DOHH2 (cell line): ENCODE measurements at regions not wholly inside any gene's neighbourhood (a gene's known extent, or its start where the extent isn't known, plus 50 kb on each side); places are given as distances from the start of the nearest gene placed in this dataset.

ENCODE experiments used
- H3F3A ChIP-seq: fragments of 200-600 bp; sonication (generic), shearing (Covaris generic); 2 replicates; pipeline ENCODE4 v1.6.0; 2016; ENCODE audit warnings: antibody characterized with exemption, mild to moderate bottlenecking; ENCODE audit not compliant: control insufficient read depth, insufficient read depth
- H3K27ac ChIP-seq: fragments of 200-600 bp; sonication (generic); 2 replicates; pipeline ENCODE4 v1.5.1; 2014; ENCODE audit warnings: low read depth, mild to moderate bottlenecking, low read length, moderate library complexity
- H3K27me3 ChIP-seq: fragments of 200-600 bp; sonication (generic); 2 replicates; pipeline ENCODE4 v1.6.1; 2014; ENCODE audit warnings: mild to moderate bottlenecking, low read length, mixed read lengths; ENCODE audit not compliant: control insufficient read depth
- H3K36me3 ChIP-seq: fragments of 200-600 bp; sonication (generic); 2 replicates; pipeline ENCODE4 v1.6.1; 2014; ENCODE audit warnings: mild to moderate bottlenecking, low read length, moderate library complexity, mixed read lengths; ENCODE audit not compliant: control insufficient read depth
- H3K4me1 ChIP-seq: fragments of 200-600 bp; sonication (generic); 2 replicates; pipeline ENCODE4 v1.6.1; 2014; ENCODE audit warnings: mild to moderate bottlenecking, low read length, mixed read lengths; ENCODE audit not compliant: control insufficient read depth
- H3K4me2 ChIP-seq: fragments of 200-600 bp; sonication (generic); 2 replicates; pipeline ENCODE4 v1.6.0; 2014; ENCODE audit warnings: mild to moderate bottlenecking, low read length, moderate library complexity
- H3K4me3 ChIP-seq: fragments of 200-600 bp; sonication (generic); 2 replicates; pipeline ENCODE4 v1.5.1; 2014; ENCODE audit warnings: mild to moderate bottlenecking, low read length, mixed read lengths
- H3K79me2 ChIP-seq: fragments of 200-600 bp; sonication (generic); 2 replicates; pipeline ENCODE4 v1.6.1; 2014; ENCODE audit warnings: mild to moderate bottlenecking, low read length, mixed read lengths; ENCODE audit not compliant: control insufficient read depth
- H3K9me2 ChIP-seq: fragments of 200-600 bp; sonication (generic); replicated peaks from 2 replicates; pipeline ENCODE4 v1.6.1; 2014; ENCODE audit warnings: mild to moderate bottlenecking, low read length, mixed read lengths; ENCODE audit not compliant: control insufficient read depth
- H3K9me3 ChIP-seq: fragments of 200-600 bp; sonication (generic); 2 replicates; pipeline ENCODE4 v1.6.1; 2014; ENCODE audit warnings: antibody characterized with exemption, low read length, mixed read lengths; ENCODE audit not compliant: control insufficient read depth, insufficient read depth
- H4K20me1 ChIP-seq: fragments of 200-600 bp; sonication (generic); 2 replicates; pipeline ENCODE4 v1.6.0; 2014; ENCODE audit warnings: low read depth, mild to moderate bottlenecking, antibody characterized with exemption, low read length, moderate library complexity; ENCODE audit not compliant: control insufficient read depth, insufficient read depth
- EZH2phosphoT487 ChIP-seq: fragments of 200-600 bp; sonication (generic); IDR thresholded peaks from 2 replicates; pipeline ENCODE4 v1.6.1; 2017; ENCODE audit warnings: borderline replicate concordance, mild to moderate bottlenecking, antibody characterized with exemption, low read length, moderate library complexity, mixed read lengths
- TF ChIP-seq, protein P1 (sequence below): fragments of 200-600 bp; sonication (generic); IDR thresholded peaks from one replicate; pipeline ENCODE4 v1.5.1; 2014; ENCODE audit warnings: antibody characterized with exemption, mild to moderate bottlenecking, low read depth, low read length; ENCODE audit not compliant: poor library complexity, severe bottlenecking

DNA sequence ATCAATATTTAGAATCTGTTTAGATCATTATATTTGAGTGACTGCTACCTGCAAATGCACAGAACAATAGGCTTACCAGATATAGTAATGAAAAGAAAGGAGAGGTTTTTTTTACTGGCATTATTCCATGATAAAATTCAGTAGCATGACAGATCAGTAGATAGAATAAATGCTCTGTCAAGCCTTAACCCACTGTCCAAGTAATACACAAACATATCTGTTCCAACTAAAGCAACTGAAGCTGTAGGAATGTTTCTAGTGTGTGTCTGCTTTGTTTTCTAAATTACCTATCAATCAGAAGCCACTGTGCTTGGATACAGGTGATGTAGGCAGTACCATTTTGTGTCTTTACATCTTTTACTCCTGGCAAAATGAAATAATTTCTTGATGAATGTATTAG, 604.6 kb downstream of the PCDH7 start:
- Histone ChIP-seq H3K36me3 (no peaks in the 10 kb centered on the region), H3K9me2 (no peaks in the 10 kb centered on the region), H3K79me2 (no peaks in the 10 kb centered on the region), H3K4me3 (no peak overlapping the region), H3K4me2 (no peak overlapping the region), H3F3A (no peaks in the 10 kb centered on the region), H3K27me3 (no peaks in the 10 kb centered on the region), H3K4me1 (no peaks in the 10 kb centered on the region), H3K9me3 (no peaks in the 10 kb centered on the region), H4K20me1 (no peaks in the 10 kb centered on the region), H3K27ac (no peak overlapping the region)
- no peak for TF ChIP-seq EZH2phosphoT487
- TF ChIP-seq, protein P1, sequence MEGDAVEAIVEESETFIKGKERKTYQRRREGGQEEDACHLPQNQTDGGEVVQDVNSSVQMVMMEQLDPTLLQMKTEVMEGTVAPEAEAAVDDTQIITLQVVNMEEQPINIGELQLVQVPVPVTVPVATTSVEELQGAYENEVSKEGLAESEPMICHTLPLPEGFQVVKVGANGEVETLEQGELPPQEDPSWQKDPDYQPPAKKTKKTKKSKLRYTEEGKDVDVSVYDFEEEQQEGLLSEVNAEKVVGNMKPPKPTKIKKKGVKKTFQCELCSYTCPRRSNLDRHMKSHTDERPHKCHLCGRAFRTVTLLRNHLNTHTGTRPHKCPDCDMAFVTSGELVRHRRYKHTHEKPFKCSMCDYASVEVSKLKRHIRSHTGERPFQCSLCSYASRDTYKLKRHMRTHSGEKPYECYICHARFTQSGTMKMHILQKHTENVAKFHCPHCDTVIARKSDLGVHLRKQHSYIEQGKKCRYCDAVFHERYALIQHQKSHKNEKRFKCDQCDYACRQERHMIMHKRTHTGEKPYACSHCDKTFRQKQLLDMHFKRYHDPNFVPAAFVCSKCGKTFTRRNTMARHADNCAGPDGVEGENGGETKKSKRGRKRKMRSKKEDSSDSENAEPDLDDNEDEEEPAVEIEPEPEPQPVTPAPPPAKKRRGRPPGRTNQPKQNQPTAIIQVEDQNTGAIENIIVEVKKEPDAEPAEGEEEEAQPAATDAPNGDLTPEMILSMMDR, result no peak

DNA sequence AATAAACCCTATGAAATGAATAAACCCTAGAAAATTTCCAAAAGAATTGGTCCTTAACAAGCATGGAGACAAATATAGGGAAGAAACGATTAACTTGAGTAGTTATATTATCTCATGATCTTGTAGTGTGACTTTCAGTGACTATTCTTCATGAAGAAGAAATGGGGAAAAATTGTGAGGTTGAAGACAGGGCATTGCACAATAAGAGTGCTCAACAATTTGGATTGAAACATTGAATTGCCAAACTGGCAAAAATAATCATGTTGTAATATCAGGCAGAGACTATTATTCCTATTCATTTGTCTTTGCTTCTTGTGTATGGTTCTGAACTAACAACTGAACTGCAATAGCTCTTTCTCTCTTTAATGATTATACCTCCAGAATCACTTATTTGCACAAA, 605.1 kb downstream of the PCDH7 start:
- Histone ChIP-seq H3K4me2 (no peak overlapping the region), H3F3A (no peaks in the 10 kb centered on the region), H3K27me3 (no peaks in the 10 kb centered on the region), H3K27ac (no peak overlapping the region), H3K36me3 (no peaks in the 10 kb centered on the region), H3K4me3 (no peak overlapping the region), H3K4me1 (no peaks in the 10 kb centered on the region), H3K9me3 (no peaks in the 10 kb centered on the region), H4K20me1 (no peaks in the 10 kb centered on the region), H3K9me2 (no peaks in the 10 kb centered on the region), H3K79me2 (no peaks in the 10 kb centered on the region)
- TF ChIP-seq EZH2phosphoT487, result no peak
- TF ChIP-seq, protein P1, result no peak

DNA sequence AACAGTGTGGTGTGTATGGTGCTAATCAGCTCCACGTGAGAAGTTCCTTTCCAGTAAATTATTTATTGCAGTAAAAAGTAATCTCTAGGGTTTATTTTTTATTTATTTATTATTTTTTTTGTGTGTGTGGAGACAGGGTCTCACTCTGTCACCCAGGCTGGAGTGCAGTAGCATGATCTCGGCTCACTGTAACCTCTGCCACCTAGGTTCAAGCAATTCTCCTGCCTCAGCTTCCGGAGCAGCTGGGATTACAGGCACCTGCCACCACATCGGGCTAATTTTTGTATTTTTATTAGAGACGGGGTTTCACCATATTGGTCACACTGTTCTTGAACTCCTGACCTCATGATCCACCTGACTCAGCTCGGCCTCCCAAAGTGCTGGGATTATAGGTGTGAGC, 606.9 kb downstream of the PCDH7 start:
- Histone ChIP-seq H3K4me2 (no peak overlapping the region), H3K4me3 (no peak overlapping the region), H3F3A (no peaks in the 10 kb centered on the region), H3K79me2 (no peaks in the 10 kb centered on the region), H3K36me3 (no peaks in the 10 kb centered on the region), H4K20me1 (no peaks in the 10 kb centered on the region), H3K9me3 (no peaks in the 10 kb centered on the region), H3K27me3 (no peaks in the 10 kb centered on the region), H3K27ac (no peak overlapping the region), H3K9me2 (no peaks in the 10 kb centered on the region), H3K4me1 (no peaks in the 10 kb centered on the region)
- TF ChIP-seq, protein P1, result no peak
- no peak for TF ChIP-seq EZH2phosphoT487

DNA sequence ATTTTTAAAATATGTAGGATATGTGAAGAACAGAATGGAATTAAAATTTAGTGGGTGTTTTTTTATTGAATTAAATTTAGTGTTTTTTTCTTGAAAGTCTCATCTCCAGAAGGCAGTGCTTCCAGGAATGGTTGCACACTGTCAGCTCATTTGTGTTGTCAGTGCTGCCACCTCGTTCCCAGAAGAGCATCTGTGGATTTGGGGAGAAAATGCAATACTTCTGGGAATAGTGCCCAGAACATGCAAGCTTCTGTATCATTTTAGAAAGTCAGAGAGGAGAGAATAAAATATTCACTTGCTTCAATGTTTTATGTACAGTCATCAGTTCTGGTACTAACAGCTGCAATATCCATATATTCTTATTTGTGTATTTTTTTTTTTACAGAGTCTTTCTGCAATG, 608.8 kb downstream of the PCDH7 start:
- TF ChIP-seq EZH2phosphoT487, result no peak
- TF ChIP-seq, protein P1, result no peak
- Histone ChIP-seq H3K79me2 (no peaks in the 10 kb centered on the region), H3K27me3 (no peaks in the 10 kb centered on the region), H4K20me1 (no peaks in the 10 kb centered on the region), H3K27ac (no peak overlapping the region), H3K36me3 (no peaks in the 10 kb centered on the region), H3K4me1 (no peaks in the 10 kb centered on the region), H3K9me2 (no peaks in the 10 kb centered on the region), H3K9me3 (no peaks in the 10 kb centered on the region), H3K4me2 (no peak overlapping the region), H3F3A (no peaks in the 10 kb centered on the region), H3K4me3 (no peak overlapping the region)
